GM12878 (cell line): ENCODE measurements at regions not wholly inside any gene's neighbourhood (a gene's known extent, or its start where the extent isn't known, plus 50 kb on each side); places are given as distances from the start of the nearest gene placed in this dataset.

Experiments used
- CTCF ChIP-seq, 3 experiments: IDR thresholded peaks in 2 of 3; conservative IDR thresholded peaks in 1 of 3; 2 replicates each; pipeline ENCODE4 v1.5.1; 2011; ENCODE audit warnings: low read depth in 3 of 3, low read length in 3 of 3, mild to moderate bottlenecking in 3 of 3, control low read depth in 2 of 3, moderate library complexity in 2 of 3, inconsistent platforms in 1 of 3, mixed read lengths in 1 of 3; ENCODE audit not compliant: control insufficient read depth in 2 of 3, insufficient read depth in 1 of 3; ENCODE audit errors: extremely low read depth in 1 of 3
- FOXK2 ChIP-seq: fragments of 450-650 bp; IDR thresholded peaks from 2 replicates; pipeline ENCODE4 v1.6.1; 2017; ENCODE audit warnings: mild to moderate bottlenecking, moderate library complexity
- RAD51 ChIP-seq: fragments of 450-650 bp; IDR thresholded peaks from 2 replicates; pipeline ENCODE4 v1.6.1; 2016; ENCODE audit warnings: moderate library complexity, mild to moderate bottlenecking, inconsistent platforms
- TCF7 ChIP-seq: IDR thresholded peaks from 2 replicates; pipeline ENCODE4 v1.6.1; 2014; ENCODE audit warnings: antibody characterized with exemption, borderline replicate concordance
- ZNF207 ChIP-seq: fragments of 450-650 bp; IDR thresholded peaks from 2 replicates; pipeline ENCODE4 v1.6.1; 2014; ENCODE audit warnings: antibody characterized with exemption, mild to moderate bottlenecking, borderline replicate concordance
- ZNF274 ChIP-seq: IDR thresholded peaks from one replicate; pipeline ENCODE4 v1.8.0; 2011; ENCODE audit not compliant: insufficient read length, insufficient read depth

- TF ChIP-seq CTCF (IDR thresholded peaks at IDR 0.05 in 2 of 3, conservative IDR thresholded peaks at IDR 0.05 in 1 of 3; ENCODE audit: control insufficient read depth in 2 of 3, extremely low read depth in 1 of 3, insufficient read depth in 1 of 3, low read depth in 3 of 3, low read length in 3 of 3) (no peak), FOXK2 (no peak), TCF7 (no peak), ZNF274 (no peak), RAD51 (no peak), ZNF207 (no peak)
These were observed 69.0 kb upstream of the TMEM33 start for GRCh38 chr4:41865981-41866798.
